ENCODE measurements at regions not wholly inside any gene's neighbourhood (a gene's known extent, or its start where the extent isn't known, plus 50 kb on each side); places are given as distances from the start of the nearest gene placed in this dataset.

GRCh38 chr4:160375772-160376452, 1273.0 kb downstream of the RAPGEF2 start:
- TF ChIP-seq CTCF (IDR thresholded peaks at IDR 0.05) (no peak), JAZF1 (CRISPR knock-in tag; IDR thresholded peaks at IDR 0.05) (no peak), TCF7 (CRISPR knock-in tag; IDR thresholded peaks at IDR 0.05; ENCODE audit: low read depth) (no peak), FOXK1 (CRISPR knock-in tag; IDR thresholded peaks at IDR 0.05) (no peak), GRHL2 (CRISPR knock-in tag; IDR thresholded peaks at IDR 0.05; ENCODE audit: insufficient replicate concordance, severe bottlenecking) (no peak), RELA (CRISPR knock-in tag; IDR thresholded peaks at IDR 0.05; ENCODE audit: borderline replicate concordance) (no peak), ZNF232 (CRISPR knock-in tag; IDR thresholded peaks at IDR 0.05) (no peak), CBFB (CRISPR knock-in tag; IDR thresholded peaks at IDR 0.05; ENCODE audit: low read depth) (no peak), FOXP4 (CRISPR knock-in tag; IDR thresholded peaks at IDR 0.05) (no peak), USF2 (CRISPR knock-in tag; IDR thresholded peaks at IDR 0.05) (no peak), JUN (CRISPR knock-in tag; IDR thresholded peaks at IDR 0.05) (no peak), TEAD4 (CRISPR knock-in tag; IDR thresholded peaks at IDR 0.05) (no peak)

All from WTC11 (cell line).